Activated CD8-positive, alpha-beta T cell treated with anti-CD3 and anti-CD28 coated beads for 36 hours (primary cell): ENCODE measurements at regions not wholly inside any gene's neighbourhood (a gene's known extent, or its start where the extent isn't known, plus 50 kb on each side); places are given as distances from the start of the nearest gene placed in this dataset.

ENCODE experiments used
- ATAC-seq: fragments of 200-7000 bp; cut with Tn5 transposase; one replicate; pipeline ENCODE4 v1.10.0; 2021; ENCODE audit warnings: mild to moderate bottlenecking, moderate library complexity
- CTCF ChIA-PET: fragments of 350-600 bp; sonication (Branson Sonifier 250); formaldehyde crosslinking; loops from one replicate; lab custom pipeline; 2021; ENCODE audit warnings: antibody characterized with exemption; lab: Charles Lee
- POLR2A ChIA-PET: fragments of 350-600 bp; sonication (Branson Sonifier 250); formaldehyde crosslinking; loops from one replicate; lab custom pipeline; 2021; ENCODE audit warnings: antibody characterized with exemption; lab: Charles Lee
- DNase-seq: peaks from one replicate; pipeline ENCODE4 v3.0.0-alpha.2; 2020
- H3K27ac Mint-ChIP-seq: one replicate; pipeline ENCODE4 v1.8.0; 2021; ENCODE audit warnings: mild to moderate bottlenecking, mixed read lengths
- H3K27me3 Mint-ChIP-seq: one replicate; pipeline ENCODE4 v1.8.0; 2021; ENCODE audit warnings: mixed read lengths
- H3K36me3 Mint-ChIP-seq: one replicate; pipeline ENCODE4 v1.8.0; 2021; ENCODE audit warnings: low read depth, mixed read lengths
- H3K4me1 Mint-ChIP-seq: one replicate; pipeline ENCODE4 v1.8.0; 2021; ENCODE audit warnings: low read depth, mixed read lengths
- H3K4me3 Mint-ChIP-seq: one replicate; pipeline ENCODE4 v1.8.0; 2021; ENCODE audit warnings: mild to moderate bottlenecking, moderate library complexity, mixed read lengths
- H3K9me3 Mint-ChIP-seq: one replicate; pipeline ENCODE4 v1.8.0; 2021; ENCODE audit warnings: mixed read lengths
- intact Hi-C: fragments of 100-400 bp; cut with micrococcal nuclease; formaldehyde crosslinking; loops from one replicate; pipeline ENCODE4 v1.10.0; 2022
- TF ChIP-seq, protein P1 (sequence below): fragments of 200-600 bp; IDR thresholded peaks from one replicate; pipeline ENCODE4 v1.8.0; 2022; ENCODE audit warnings: antibody characterized with exemption, mild to moderate bottlenecking

- TF ChIP-seq, protein P1, sequence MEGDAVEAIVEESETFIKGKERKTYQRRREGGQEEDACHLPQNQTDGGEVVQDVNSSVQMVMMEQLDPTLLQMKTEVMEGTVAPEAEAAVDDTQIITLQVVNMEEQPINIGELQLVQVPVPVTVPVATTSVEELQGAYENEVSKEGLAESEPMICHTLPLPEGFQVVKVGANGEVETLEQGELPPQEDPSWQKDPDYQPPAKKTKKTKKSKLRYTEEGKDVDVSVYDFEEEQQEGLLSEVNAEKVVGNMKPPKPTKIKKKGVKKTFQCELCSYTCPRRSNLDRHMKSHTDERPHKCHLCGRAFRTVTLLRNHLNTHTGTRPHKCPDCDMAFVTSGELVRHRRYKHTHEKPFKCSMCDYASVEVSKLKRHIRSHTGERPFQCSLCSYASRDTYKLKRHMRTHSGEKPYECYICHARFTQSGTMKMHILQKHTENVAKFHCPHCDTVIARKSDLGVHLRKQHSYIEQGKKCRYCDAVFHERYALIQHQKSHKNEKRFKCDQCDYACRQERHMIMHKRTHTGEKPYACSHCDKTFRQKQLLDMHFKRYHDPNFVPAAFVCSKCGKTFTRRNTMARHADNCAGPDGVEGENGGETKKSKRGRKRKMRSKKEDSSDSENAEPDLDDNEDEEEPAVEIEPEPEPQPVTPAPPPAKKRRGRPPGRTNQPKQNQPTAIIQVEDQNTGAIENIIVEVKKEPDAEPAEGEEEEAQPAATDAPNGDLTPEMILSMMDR, result no peak
- no peaks in the 10 kb centered on the region for H3K4me1 Mint-ChIP-seq
- H3K27me3 Mint-ChIP-seq, result peaks cover 5% of the 10 kb centered on the region
- no peak overlapping the region for H3K4me3 Mint-ChIP-seq
- ChIA-PET POLR2A (no interaction called here), CTCF (no interaction called here)
- ATAC-seq (no peak), DNase-seq (no peak)
- intact Hi-C loops, result no loop called here
- H3K27ac Mint-ChIP-seq, result no peak overlapping the region
- no peaks in the 10 kb centered on the region for H3K9me3 Mint-ChIP-seq
- H3K36me3 Mint-ChIP-seq, result no peaks in the 10 kb centered on the region
These were observed 108.3 kb upstream of the CHL1 start for GRCh38 chr3:88267-88666.

DNA sequence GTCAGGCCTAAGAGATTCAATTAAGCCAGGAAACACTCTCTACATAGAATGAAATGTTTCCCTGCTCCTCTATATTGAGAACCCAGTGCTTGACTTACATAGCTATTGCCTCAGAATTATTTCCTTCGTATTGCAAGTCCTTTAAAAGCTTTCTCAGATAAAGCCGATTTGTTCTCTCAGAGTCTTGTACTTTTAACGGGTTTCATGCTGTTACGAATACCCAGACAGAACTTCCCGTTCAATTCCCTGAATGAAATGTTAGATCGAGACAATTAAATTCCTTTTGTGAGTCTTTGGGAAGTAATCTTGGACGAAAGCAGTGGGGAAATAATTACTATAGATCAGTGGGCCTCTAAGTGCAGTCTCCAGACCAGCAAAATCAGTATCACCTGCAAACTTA is 102.8 kb upstream of the CHL1 start:
- ATAC-seq (no peak), DNase-seq (no peak)
- Mint-ChIP-seq H3K27ac (no peak overlapping the region), H3K36me3 (no peaks in the 10 kb centered on the region), H3K27me3 (no peaks in the 10 kb centered on the region), H3K9me3 (no peaks in the 10 kb centered on the region), H3K4me3 (no peak overlapping the region), H3K4me1 (no peaks in the 10 kb centered on the region)
- ChIA-PET POLR2A (no interaction called here), CTCF (no interaction called here)
- intact Hi-C loops, result no loop called here
- TF ChIP-seq, protein P1, result no peak

GRCh38 chr3:96259-96658 is 100.3 kb upstream of the CHL1 start:
- TF ChIP-seq, protein P1, result no peak
- H3K27me3 Mint-ChIP-seq, result no peaks in the 10 kb centered on the region
- intact Hi-C loops, result no loop called here
- H3K4me1 Mint-ChIP-seq, result no peaks in the 10 kb centered on the region
- H3K9me3 Mint-ChIP-seq, result no peaks in the 10 kb centered on the region
- DNase-seq, result no peak
- no peaks in the 10 kb centered on the region for H3K36me3 Mint-ChIP-seq
- no peak overlapping the region for H3K4me3 Mint-ChIP-seq
- no peak overlapping the region for H3K27ac Mint-ChIP-seq
- ATAC-seq, result no peak
- ChIA-PET POLR2A (no interaction called here), CTCF (interaction anchor here (0.7 kb wide), 1 partner anchor 12 kb away, joined by 3 read pairs; no protein-coding TSS in a partner anchor)

DNA sequence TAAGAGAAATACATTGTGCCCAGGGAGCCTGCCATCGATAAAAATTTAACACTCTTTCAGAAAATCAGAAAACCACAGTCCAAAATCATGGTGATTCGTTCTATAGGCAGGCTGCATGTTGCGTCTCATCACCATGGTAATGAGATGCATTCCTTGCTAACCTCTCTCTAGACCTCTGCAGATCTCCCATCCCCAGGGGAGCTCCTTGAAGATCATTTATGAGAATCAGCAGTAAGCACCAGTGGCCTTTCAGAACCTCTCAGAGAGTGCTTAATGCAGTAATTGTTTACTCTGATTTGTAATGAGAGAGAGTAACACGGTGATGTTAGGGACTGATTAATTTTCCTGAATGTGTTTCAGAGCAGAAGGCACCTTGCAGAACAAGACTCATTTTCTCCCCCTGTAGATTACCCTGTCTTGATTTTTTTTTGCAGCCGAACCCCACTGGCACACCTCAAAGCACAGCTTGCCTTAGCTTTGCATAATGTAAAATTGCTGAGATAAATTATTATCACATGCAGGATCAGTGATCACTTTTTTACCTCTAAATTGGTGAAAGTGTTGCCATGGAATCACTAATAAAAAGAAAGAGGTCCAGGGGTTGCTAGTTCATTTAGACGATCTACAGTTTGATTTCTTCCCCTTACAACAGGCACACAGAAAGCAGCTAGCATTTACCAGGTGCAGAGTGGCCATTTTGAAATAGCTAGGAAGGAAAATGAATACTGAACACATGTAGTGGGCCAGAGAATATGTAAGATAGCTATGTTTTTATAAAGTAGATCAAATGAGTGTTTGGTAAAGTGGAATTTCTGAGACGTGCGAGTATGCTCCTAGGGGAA is 98.9 kb upstream of the CHL1 start:
- H3K27ac Mint-ChIP-seq, result no peak overlapping the region
- intact Hi-C loops, result no loop called here
- no peaks in the 10 kb centered on the region for H3K27me3 Mint-ChIP-seq
- TF ChIP-seq, protein P1, result no peak
- no peak for DNase-seq
- no peak overlapping the region for H3K4me3 Mint-ChIP-seq
- no peaks in the 10 kb centered on the region for H3K36me3 Mint-ChIP-seq
- no peaks in the 10 kb centered on the region for H3K4me1 Mint-ChIP-seq
- H3K9me3 Mint-ChIP-seq, result no peaks in the 10 kb centered on the region
- ChIA-PET CTCF (no interaction called here), POLR2A (no interaction called here)
- no peak for ATAC-seq

- no peak for ATAC-seq
- Mint-ChIP-seq H3K4me3 (no peak overlapping the region), H3K4me1 (no peaks in the 10 kb centered on the region), H3K9me3 (no peaks in the 10 kb centered on the region), H3K27ac (no peak overlapping the region), H3K27me3 (no peaks in the 10 kb centered on the region), H3K36me3 (no peaks in the 10 kb centered on the region)
- intact Hi-C loops, result no loop called here
- DNase-seq, result no peak
- TF ChIP-seq, protein P1, result no peak
- CTCF ChIA-PET, result no interaction called here
- POLR2A ChIA-PET, result no interaction called here
These were observed 98.3 kb upstream of the CHL1 start for GRCh38 chr3:98259-98654.
